HepG2 (cell line): ENCODE measurements at regions not wholly inside any gene's neighbourhood (a gene's known extent, or its start where the extent isn't known, plus 50 kb on each side); places are given as distances from the start of the nearest gene placed in this dataset.

Source experiments
- ATAC-seq: fragments of 200-7000 bp; cut with Tn5 transposase; 3 replicates; pipeline ENCODE4 v1.9.1; 2020; ENCODE audit warnings: mild to moderate bottlenecking, moderate library complexity
- BruUV-seq: library from RNA; stranded (reverse); fragments of 400-500 nt; replicated peaks from 2 replicates; lab custom pipeline; 2021; lab: Mats Ljungman, UMichigan
- CTCF ChIA-PET: fragments of 300-600 bp; formaldehyde crosslinking; extraction: SDS; loops from one replicate; lab custom pipeline; 2021; ENCODE audit warnings: low total read pairs, inconsistent platforms, low intra/inter-chr PET ratio; lab: Yijun Ruan, JAX
- POLR2A ChIA-PET: fragments of 350-600 bp; sonication (Branson Sonifier 250); formaldehyde crosslinking; loops from one replicate; lab custom pipeline; 2020; ENCODE audit warnings: antibody characterized with exemption, inconsistent platforms; lab: Yijun Ruan, JAX
- DNase-seq: peaks from one replicate; pipeline ENCODE4 v3.0.0-alpha.2; 2015; ENCODE audit warnings: low spot score
- FAIRE-seq: peaks from 3 replicates; lab custom pipeline; 2011; peaks lifted over from hg19 to GRCh38; lab: Jason Lieb, UNC
- H2AFZ ChIP-seq: one replicate; pipeline ENCODE4 v1.6.1; 2011; ENCODE audit warnings: low read length, inconsistent platforms
- H3K27ac ChIP-seq: fragments of 300-600 bp; 3 replicates; pipeline ENCODE4 v1.8.0; 2011; ENCODE audit warnings: mixed run types, mild to moderate bottlenecking, mixed read lengths, low read length, inconsistent platforms; ENCODE audit not compliant: insufficient read depth; ENCODE audit errors: extremely low read length
- H3K27me3 ChIP-seq, 2 experiments: fragments of 200-600 bp in 1 of 2; 2 replicates in 1 of 2; 3 replicates in 1 of 2; pipeline versions ENCODE4 v1.6.0 to v1.8.0; 2011; ENCODE audit warnings: low read length in 2 of 2, mild to moderate bottlenecking in 2 of 2, moderate library complexity in 2 of 2, inconsistent platforms in 1 of 2; ENCODE audit not compliant: insufficient read depth in 2 of 2, control insufficient read depth in 1 of 2
- H3K36me3 ChIP-seq, 2 experiments: fragments of 200-600 bp in 1 of 2; replicated peaks in 1 of 2; 2 replicates in 1 of 2; 3 replicates in 1 of 2; pipeline versions ENCODE4 v1.5.1 to v1.8.0; 2011; ENCODE audit warnings: low read length in 2 of 2, inconsistent platforms in 1 of 2; ENCODE audit not compliant: insufficient read depth in 2 of 2, control insufficient read depth in 1 of 2
- H3K4me1 ChIP-seq: 2 replicates; pipeline ENCODE4 v1.5.1; 2012; ENCODE audit warnings: low read length, inconsistent platforms; ENCODE audit not compliant: insufficient read depth
- H3K4me2 ChIP-seq: 2 replicates; pipeline ENCODE4 v1.6.0; 2011; ENCODE audit warnings: low read depth, low read length, inconsistent platforms
- H3K4me3 ChIP-seq, 3 experiments: fragments of 200-600 bp in 1 of 3; sonication (generic), shearing (Covaris generic) in 1 of 3; replicated peaks in 1 of 3; 2 replicates each; pipeline ENCODE4 v1.5.1; 2011 to 2016; ENCODE audit warnings: low read length in 3 of 3, inconsistent platforms in 2 of 3, low read depth in 2 of 3, mild to moderate bottlenecking in 2 of 3, control low read depth in 1 of 3, mixed read lengths in 1 of 3; ENCODE audit not compliant: insufficient read depth in 1 of 3
- H3K79me2 ChIP-seq: one replicate; pipeline ENCODE4 v1.6.1; 2011; ENCODE audit warnings: low read length, inconsistent platforms; ENCODE audit not compliant: insufficient read depth
- H3K9ac ChIP-seq: 2 replicates; pipeline ENCODE4 v1.6.0; 2011; ENCODE audit warnings: mild to moderate bottlenecking, low read depth, low read length, inconsistent platforms; ENCODE audit not compliant: insufficient read depth
- H3K9me3 ChIP-seq: 2 replicates; pipeline ENCODE4 v1.5.1; 2012; ENCODE audit warnings: mild to moderate bottlenecking, low read length
- H4K20me1 ChIP-seq: 2 replicates; pipeline ENCODE4 v1.6.0; 2011; ENCODE audit warnings: inconsistent platforms, mild to moderate bottlenecking, low read length, moderate library complexity; ENCODE audit not compliant: insufficient read depth
- CAMTA2 ChIP-seq: sonication (generic); formaldehyde crosslinking; IDR thresholded peaks from 2 replicates; pipeline ENCODE4 v1.4.0; 2020; ENCODE audit warnings: mild to moderate bottlenecking, missing genetic modification reagents, borderline replicate concordance
- NR2C2 ChIP-seq: sonication (generic); formaldehyde crosslinking; IDR thresholded peaks from 2 replicates; pipeline ENCODE4 v1.4.0; 2020; ENCODE audit warnings: missing genetic modification reagents, mild to moderate bottlenecking, moderate library complexity, borderline replicate concordance
- PAX8 ChIP-seq: sonication (generic); formaldehyde crosslinking; IDR thresholded peaks from 2 replicates; pipeline ENCODE4 v1.8.0; 2022; ENCODE audit warnings: mild to moderate bottlenecking, missing genetic modification reagents, borderline replicate concordance
- RAD51 ChIP-seq: fragments of 450-650 bp; IDR thresholded peaks from 2 replicates; pipeline ENCODE4 v1.6.1; 2016; ENCODE audit warnings: borderline replicate concordance
- THAP11 ChIP-seq: IDR thresholded peaks from 2 replicates; pipeline ENCODE4 v1.6.1; 2016; ENCODE audit warnings: missing biosample characterization, missing genetic modification reagents
- ZNF251 ChIP-seq: sonication (generic); formaldehyde crosslinking; IDR thresholded peaks from 2 replicates; pipeline ENCODE4 v1.9.0; 2021; ENCODE audit warnings: mild to moderate bottlenecking, missing genetic modification reagents
- ZNF547 ChIP-seq: sonication (generic); formaldehyde crosslinking; IDR thresholded peaks from 2 replicates; pipeline ENCODE4 v1.5.1; 2020; ENCODE audit warnings: mild to moderate bottlenecking, missing genetic modification reagents
- whole genome bisulfite sequencing: methylation state at CpG from one replicate; pipeline ENCODE4 v1.1.6; 2017; ENCODE audit warnings: low lambda C conversion rate; 5-methylcytosine and 5-hydroxymethylcytosine counted together
- in situ Hi-C: cut with HindIII; loops from 2 replicates; pipeline ENCODE4 v1.10.0; 2017; ENCODE audit warnings: low pct_unique_long_range_greater_than_20kb; ENCODE audit not compliant: extremely low pct_ligation_motif_present
- intact Hi-C: fragments of 100-400 bp; cut with micrococcal nuclease; formaldehyde crosslinking; loops from one replicate; pipeline ENCODE4 v1.10.0; 2022; ENCODE audit not compliant: unreplicated experiment
- TF ChIP-seq, protein P1 (sequence below): sonication (generic); formaldehyde crosslinking; IDR thresholded peaks from 2 replicates; pipeline ENCODE4 v1.8.1; 2023; ENCODE audit warnings: mild to moderate bottlenecking, missing genetic modification reagents
- TF ChIP-seq, protein P2 (sequence below): sonication (generic); formaldehyde crosslinking; IDR thresholded peaks from 2 replicates; pipeline ENCODE4 v1.4.0; 2020; ENCODE audit warnings: missing genetic modification reagents
- TF ChIP-seq, protein P3 (sequence below): IDR thresholded peaks from 2 replicates; pipeline ENCODE4 v1.6.1; 2018; ENCODE audit warnings: missing genetic modification reagents, mild to moderate bottlenecking, missing compliant biosample characterization

DNA sequence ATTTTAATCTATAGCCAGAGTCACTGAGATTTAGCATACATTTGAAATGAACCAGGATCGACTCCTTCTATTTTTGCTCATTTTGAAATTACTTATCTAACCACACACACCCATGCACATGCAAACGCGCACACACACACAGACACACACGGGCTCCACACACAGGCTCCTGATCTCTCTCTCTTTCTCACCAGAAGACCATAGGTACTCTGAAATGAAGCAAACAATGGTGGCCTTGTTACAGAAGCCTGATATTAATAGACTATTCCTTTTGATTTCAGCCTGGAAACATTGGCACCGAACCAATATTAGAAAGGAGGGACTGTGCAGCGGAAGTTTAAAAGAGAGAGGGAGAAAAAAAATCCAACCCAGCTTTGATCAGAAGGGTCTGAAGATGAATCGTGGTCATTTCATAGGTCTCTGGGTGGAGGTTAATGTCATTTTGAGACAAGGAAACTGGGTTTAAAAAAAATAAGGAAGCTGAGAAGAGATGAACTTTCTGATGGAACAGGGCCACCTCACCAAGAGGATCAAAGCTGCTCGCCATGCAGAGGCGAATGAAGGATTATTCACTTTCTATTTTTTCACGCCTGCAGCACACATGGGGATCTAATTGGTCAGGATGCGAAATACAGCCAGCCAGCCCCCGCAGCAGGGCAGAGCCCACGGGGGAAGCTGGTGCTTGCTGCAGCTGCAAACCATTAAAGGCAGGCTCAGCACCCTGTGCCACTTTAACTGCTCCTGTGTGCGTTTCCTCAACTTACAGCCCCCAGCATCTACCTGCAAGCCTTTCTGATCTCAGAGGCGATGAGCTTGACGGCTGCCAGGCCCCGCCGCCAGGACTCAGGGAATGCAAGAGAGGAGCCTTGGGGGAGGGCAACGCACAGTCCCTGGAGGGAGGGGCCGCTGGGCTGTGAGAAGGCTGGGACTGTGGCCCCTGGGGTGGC is 88.8 kb downstream of the HES1 start:
- POLR2A ChIA-PET, result no interaction called here
- CTCF ChIA-PET, result no interaction called here

DNA sequence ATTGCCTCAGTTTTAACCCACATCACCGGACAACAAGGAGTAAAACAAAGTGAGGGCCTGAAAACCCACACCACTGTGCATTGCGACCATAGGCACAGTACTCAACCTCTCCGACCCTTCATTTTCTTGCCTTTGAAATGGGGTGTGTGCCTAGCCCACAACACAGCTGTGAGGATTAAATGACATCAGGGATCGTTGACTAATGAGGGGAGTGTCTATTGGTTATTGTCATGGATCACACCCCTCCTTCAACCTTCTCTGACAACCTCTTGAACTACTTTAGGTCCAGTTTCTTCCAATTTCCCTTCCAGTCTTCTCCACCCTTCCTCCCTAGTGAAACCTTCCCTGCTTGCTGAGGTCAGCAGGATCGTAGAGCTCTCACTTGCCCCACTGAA is 89.5 kb downstream of the HES1 start:
- no peaks in the 10 kb centered on the region for H3K4me1 ChIP-seq
- H3K4me2 ChIP-seq, result no peak overlapping the region
- ATAC-seq (no peak), FAIRE-seq (no peak), DNase-seq (no peak)
- no peak overlapping the region for H3K4me3 ChIP-seq
- H3K9ac ChIP-seq, result no peak overlapping the region
- H3K36me3 ChIP-seq, result no peaks in the 10 kb centered on the region
- POLR2A ChIA-PET, result no interaction called here
- H4K20me1 ChIP-seq, result no peaks in the 10 kb centered on the region
- no peak overlapping the region for H3K27ac ChIP-seq
- CTCF ChIA-PET, result no interaction called here
- peaks cover 4 to 32% of the 10 kb centered on the region in 2 experiments; a peak in 3 of 5 replicates for H3K27me3 ChIP-seq
- H3K79me2 ChIP-seq, result no peaks in the 10 kb centered on the region
- 24% methylated on average over 5 of the region's 5 CpGs for WGBS
- BruUV-seq, result no TSS peak
- no peak overlapping the region for H2AFZ ChIP-seq
- H3K9me3 ChIP-seq, result no peaks in the 10 kb centered on the region
- intact Hi-C loops, result no loop called here
- in situ Hi-C loops, result no loop called here
- TF ChIP-seq PAX8 (CRISPR knock-in tag) (no peak), ZNF251 (CRISPR knock-in tag) (no peak), CAMTA2 (no peak), THAP11 (CRISPR knock-in tag) (no peak), NR2C2 (CRISPR knock-in tag) (no peak), ZNF547 (CRISPR knock-in tag) (no peak)
- TF ChIP-seq, protein P1, sequence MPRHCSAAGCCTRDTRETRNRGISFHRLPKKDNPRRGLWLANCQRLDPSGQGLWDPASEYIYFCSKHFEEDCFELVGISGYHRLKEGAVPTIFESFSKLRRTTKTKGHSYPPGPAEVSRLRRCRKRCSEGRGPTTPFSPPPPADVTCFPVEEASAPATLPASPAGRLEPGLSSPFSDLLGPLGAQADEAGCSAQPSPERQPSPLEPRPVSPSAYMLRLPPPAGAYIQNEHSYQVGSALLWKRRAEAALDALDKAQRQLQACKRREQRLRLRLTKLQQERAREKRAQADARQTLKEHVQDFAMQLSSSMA (CRISPR knock-in tag), result no peak
- TF ChIP-seq, protein P2, sequence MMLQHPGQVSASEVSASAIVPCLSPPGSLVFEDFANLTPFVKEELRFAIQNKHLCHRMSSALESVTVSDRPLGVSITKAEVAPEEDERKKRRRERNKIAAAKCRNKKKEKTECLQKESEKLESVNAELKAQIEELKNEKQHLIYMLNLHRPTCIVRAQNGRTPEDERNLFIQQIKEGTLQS (CRISPR knock-in tag), result no peak

More for the DNA sequence above, 88.8 kb downstream of the HES1 start:
- Histone ChIP-seq H2AFZ (no peak overlapping the region), H3K36me3 (no peaks in the 10 kb centered on the region), H3K4me2 (no peak overlapping the region), H4K20me1 (no peaks in the 10 kb centered on the region), H3K9me3 (no peaks in the 10 kb centered on the region), H3K79me2 (no peaks in the 10 kb centered on the region), H3K27me3 (peaks cover 4 to 32% of the 10 kb centered on the region in 2 experiments; a peak in 3 of 5 replicates), H3K4me3 (no peak overlapping the region), H3K27ac (no peak overlapping the region), H3K4me1 (no peaks in the 10 kb centered on the region), H3K9ac (no peak overlapping the region)
- in situ Hi-C loops (no loop called here), intact Hi-C loops (no loop called here)
- ATAC-seq (no peak), FAIRE-seq (no peak), DNase-seq (no peak)
- BruUV-seq, result no TSS peak
- WGBS, result 42% methylated on average over 20 of the region's 20 CpGs
- TF ChIP-seq, protein P3, sequence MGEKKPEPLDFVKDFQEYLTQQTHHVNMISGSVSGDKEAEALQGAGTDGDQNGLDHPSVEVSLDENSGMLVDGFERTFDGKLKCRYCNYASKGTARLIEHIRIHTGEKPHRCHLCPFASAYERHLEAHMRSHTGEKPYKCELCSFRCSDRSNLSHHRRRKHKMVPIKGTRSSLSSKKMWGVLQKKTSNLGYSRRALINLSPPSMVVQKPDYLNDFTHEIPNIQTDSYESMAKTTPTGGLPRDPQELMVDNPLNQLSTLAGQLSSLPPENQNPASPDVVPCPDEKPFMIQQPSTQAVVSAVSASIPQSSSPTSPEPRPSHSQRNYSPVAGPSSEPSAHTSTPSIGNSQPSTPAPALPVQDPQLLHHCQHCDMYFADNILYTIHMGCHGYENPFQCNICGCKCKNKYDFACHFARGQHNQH (CRISPR knock-in tag), result no peak
- TF ChIP-seq RAD51, result no peak
